Ecto neural progenitor cell (in vitro differentiated cells): ENCODE measurements at regions not wholly inside any gene's neighbourhood (a gene's known extent, or its start where the extent isn't known, plus 50 kb on each side); places are given as distances from the start of the nearest gene placed in this dataset.
"Not testable (repeated sequence)": the region's sequence is repeated elsewhere in the genome, so short reads cannot be mapped to it uniquely, and the experiment has no call there.

Experiments used
- DNase-seq: peaks from one replicate; pipeline ENCODE4 v3.0.0-alpha.2; 2018; ENCODE audit warnings: low spot score

GRCh38 chr21:22763442-22763841 lies 1765.2 kb downstream of the NCAM2 start:
- DNase-seq = no peak

- no peak for DNase-seq
Measured at GRCh38 chr21:22764222-22764621, 1766.0 kb downstream of the NCAM2 start.

GRCh38 chr21:22791376-22791775 lies 1793.2 kb downstream of the NCAM2 start:
- DNase-seq = no peak

- no peak for DNase-seq
Measured at GRCh38 chr21:22791986-22792560, 1793.9 kb downstream of the NCAM2 start.

- no peak for DNase-seq
Measured at GRCh38 chr21:22795091-22795490, 1796.9 kb downstream of the NCAM2 start.

GRCh38 chr21:22795644-22796043 lies 1797.4 kb downstream of the NCAM2 start:
- DNase-seq = no peak

- no peak for DNase-seq
Measured at GRCh38 chr21:22796147-22796546, 1797.9 kb downstream of the NCAM2 start.

GRCh38 chr21:22804151-22804550 lies 1805.9 kb downstream of the NCAM2 start:
- DNase-seq = no peak

- DNase-seq = no peak
Measured at GRCh38 chr21:22806278-22806677, 1808.1 kb downstream of the NCAM2 start.

- no peak for DNase-seq
Measured at GRCh38 chr21:22813201-22813600, 1815.0 kb downstream of the NCAM2 start.

GRCh38 chr21:22818681-22819485 lies 1820.7 kb downstream of the NCAM2 start:
- DNase-seq = not testable (repeated sequence)

- no peak for DNase-seq
Measured at GRCh38 chr21:22827422-22827821, 1829.2 kb downstream of the NCAM2 start.

GRCh38 chr21:22842875-22843274 lies 1844.7 kb downstream of the NCAM2 start:
- no peak for DNase-seq

- DNase-seq = no peak
Measured at GRCh38 chr21:22855581-22855980, 1857.4 kb downstream of the NCAM2 start.

- DNase-seq = no peak
Measured at GRCh38 chr21:22871692-22872091, 1873.5 kb downstream of the NCAM2 start.

GRCh38 chr21:22880573-22880972 lies 1882.4 kb downstream of the NCAM2 start:
- no peak for DNase-seq

GRCh38 chr21:22881131-22881530 lies 1882.9 kb downstream of the NCAM2 start:
- DNase-seq = no peak

GRCh38 chr21:22885079-22885478 lies 1886.9 kb downstream of the NCAM2 start:
- DNase-seq = no peak

- DNase-seq = no peak
Measured at GRCh38 chr21:22885614-22886013, 1887.4 kb downstream of the NCAM2 start.

- DNase-seq = no peak
Measured at GRCh38 chr21:22889445-22889844, 1891.2 kb downstream of the NCAM2 start.

- no peak for DNase-seq
Measured at GRCh38 chr21:22890656-22891055, 1892.4 kb downstream of the NCAM2 start.

GRCh38 chr21:22892028-22892427 lies 1893.8 kb downstream of the NCAM2 start:
- DNase-seq = no peak

GRCh38 chr21:22892740-22893139 lies 1894.5 kb downstream of the NCAM2 start:
- DNase-seq = no peak
